RWPE2 (cell line): ENCODE measurements at regions not wholly inside any gene's neighbourhood (a gene's known extent, or its start where the extent isn't known, plus 50 kb on each side); places are given as distances from the start of the nearest gene placed in this dataset.

Experiments
- ATAC-seq: fragments of 200-7000 bp; cut with Tn5 transposase; 3 replicates; pipeline ENCODE4 v1.9.1; 2021; ENCODE audit warnings: low read depth
- DNase-seq: peaks from one replicate; pipeline ENCODE4 v3.0.0-alpha.2; 2020; ENCODE audit warnings: low spot score
- H3K27ac ChIP-seq: fragments of 450-650 bp; 2 replicates; pipeline ENCODE4 v1.5.1; 2017; ENCODE audit warnings: mild to moderate bottlenecking; ENCODE audit not compliant: poor library complexity, severe bottlenecking
- H3K27me3 ChIP-seq: fragments of 250-450 bp; sonication (Bioruptor Pico); 2 replicates; pipeline ENCODE4 v1.5.1; 2021; ENCODE audit warnings: mild to moderate bottlenecking, moderate library complexity; ENCODE audit not compliant: insufficient read depth, poor library complexity, severe bottlenecking
- H3K36me3 ChIP-seq: fragments of 250-450 bp; sonication (Bioruptor Pico); 2 replicates; pipeline ENCODE4 v1.5.1; 2020; ENCODE audit warnings: low read depth, mild to moderate bottlenecking, moderate library complexity
- H3K4me1 ChIP-seq: fragments of 250-450 bp; sonication (Bioruptor Pico); 2 replicates; pipeline ENCODE4 v1.5.1; 2021; ENCODE audit warnings: mild to moderate bottlenecking, moderate library complexity; ENCODE audit not compliant: insufficient read depth, poor library complexity, severe bottlenecking
- H3K4me3 ChIP-seq: fragments of 250-450 bp; sonication (Bioruptor Pico); 2 replicates; pipeline ENCODE4 v1.5.1; 2021; ENCODE audit warnings: mild to moderate bottlenecking, moderate library complexity; ENCODE audit not compliant: severe bottlenecking
- H3K9me3 ChIP-seq: fragments of 250-450 bp; sonication (Bioruptor Pico); 2 replicates; pipeline ENCODE4 v1.5.1; 2021; ENCODE audit warnings: mild to moderate bottlenecking, moderate library complexity; ENCODE audit not compliant: severe bottlenecking
- CTCF ChIP-seq: fragments of 450-650 bp; IDR thresholded peaks from one replicate; pipeline ENCODE4 v1.5.1; 2017; ENCODE audit warnings: mild to moderate bottlenecking, moderate library complexity; ENCODE audit not compliant: poor library complexity, severe bottlenecking

- peaks cover 14% of the 10 kb centered on the region for H3K27me3 ChIP-seq
- H3K4me3 ChIP-seq = no peak overlapping the region
- no peaks in the 10 kb centered on the region for H3K36me3 ChIP-seq
- TF ChIP-seq CTCF = no peak
- DNase-seq (no peak), ATAC-seq (no peak)
- H3K4me1 ChIP-seq = no peaks in the 10 kb centered on the region
- H3K27ac ChIP-seq = no peak overlapping the region
- H3K9me3 ChIP-seq = no peaks in the 10 kb centered on the region
Observed at GRCh38 chr2:133690780-133691179, 122.5 kb upstream of the NCKAP5 start.

- Histone ChIP-seq H3K9me3 (no peaks in the 10 kb centered on the region), H3K27me3 (peaks cover 14% of the 10 kb centered on the region), H3K4me3 (no peak overlapping the region), H3K4me1 (no peaks in the 10 kb centered on the region), H3K27ac (no peak overlapping the region), H3K36me3 (no peaks in the 10 kb centered on the region)
- ATAC-seq (no peak), DNase-seq (no peak)
- no peak for TF ChIP-seq CTCF
Observed at GRCh38 chr2:133691336-133691735, 123.1 kb upstream of the NCKAP5 start.

- no peak for TF ChIP-seq CTCF
- Histone ChIP-seq H3K36me3 (no peaks in the 10 kb centered on the region), H3K4me1 (no peaks in the 10 kb centered on the region)
Observed at GRCh38 chr2:133705287-133705686, 137.0 kb upstream of the NCKAP5 start.

GRCh38 chr2:133710613-133711012, 142.3 kb upstream of the NCKAP5 start:
- Histone ChIP-seq H3K4me3 (no peak overlapping the region), H3K4me1 (peaks cover 3% of the 10 kb centered on the region), H3K36me3 (no peaks in the 10 kb centered on the region), H3K27ac (no peak overlapping the region), H3K9me3 (no peaks in the 10 kb centered on the region), H3K27me3 (no peaks in the 10 kb centered on the region)
- no peak for TF ChIP-seq CTCF
- ATAC-seq = no peak
- no peak for DNase-seq

More at GRCh38 chr2:133705287-133705686, 137.0 kb upstream of the NCKAP5 start:
- ATAC-seq (no peak), DNase-seq (no peak)
- Histone ChIP-seq H3K4me3 (no peak overlapping the region), H3K27me3 (no peaks in the 10 kb centered on the region), H3K27ac (no peak overlapping the region), H3K9me3 (no peaks in the 10 kb centered on the region)

GRCh38 chr2:133711201-133711600, 142.9 kb upstream of the NCKAP5 start:
- Histone ChIP-seq H3K4me3 (no peak overlapping the region), H3K9me3 (no peaks in the 10 kb centered on the region), H3K4me1 (peaks cover 3% of the 10 kb centered on the region), H3K36me3 (no peaks in the 10 kb centered on the region), H3K27ac (no peak overlapping the region), H3K27me3 (no peaks in the 10 kb centered on the region)
- DNase-seq (no peak), ATAC-seq (no peak)
- TF ChIP-seq CTCF = no peak
